GM19043 (cell line): ENCODE measurements at regions not wholly inside any gene's neighbourhood (a gene's known extent, or its start where the extent isn't known, plus 50 kb on each side); places are given as distances from the start of the nearest gene placed in this dataset.
"Not testable (repeated sequence)": the region's sequence is repeated elsewhere in the genome, so short reads cannot be mapped to it uniquely, and the experiment has no call there.

Experiments used
- ATAC-seq: cut with Tn5 transposase; IDR thresholded peaks from one replicate; pipeline ENCODE4 v1.9.1; 2021; ENCODE audit warnings: low read depth; ENCODE audit not compliant: unreplicated experiment

DNA sequence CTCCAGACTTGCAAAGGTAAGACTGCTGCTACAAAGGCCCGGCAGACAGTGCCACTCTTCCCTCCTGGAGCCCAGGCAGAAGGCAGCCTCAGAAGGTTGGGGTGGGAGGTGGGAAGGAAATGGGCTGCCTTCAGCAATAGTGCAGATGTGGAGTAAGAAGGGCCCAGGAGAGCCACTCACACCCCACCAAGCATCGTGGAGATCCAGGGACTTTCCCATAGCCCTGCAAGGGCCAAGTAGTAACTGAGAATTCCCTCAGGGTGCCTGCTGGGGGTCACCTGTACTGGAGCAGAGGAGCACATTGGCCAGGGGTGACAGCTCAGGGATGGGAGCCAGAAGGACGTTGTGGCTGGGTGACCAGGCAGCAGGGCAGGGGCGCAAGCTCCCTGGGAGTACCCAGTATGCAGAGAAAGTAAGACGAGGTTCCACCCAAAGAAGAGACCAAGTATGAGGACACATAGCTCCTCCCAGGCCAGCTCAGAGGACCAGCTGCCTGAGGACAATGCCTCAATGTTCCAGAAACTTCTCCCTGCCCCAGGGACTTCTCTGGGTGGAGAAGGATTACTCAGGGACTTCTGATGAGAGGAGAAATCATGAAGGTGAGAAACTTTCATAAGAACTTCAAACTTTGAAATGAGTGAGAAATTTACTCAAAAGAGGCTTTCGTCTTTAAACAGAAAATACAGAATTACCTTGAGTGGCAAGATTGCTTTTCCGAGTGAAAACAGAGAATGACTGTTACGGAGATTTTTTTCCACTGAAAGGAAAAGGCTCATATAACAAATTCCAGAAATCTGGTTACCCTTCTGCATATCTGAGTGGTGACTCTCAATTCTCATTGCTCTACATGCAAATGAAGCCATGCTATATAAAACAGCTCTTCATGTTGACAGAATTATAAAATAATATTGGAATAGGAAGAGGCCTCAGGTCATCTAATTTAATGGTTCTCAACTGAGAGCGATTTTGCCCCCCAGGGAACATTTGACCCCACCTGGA is 87.9 kb upstream of the TRIO start:
- no peak for ATAC-seq

- ATAC-seq: no peak
Observed at GRCh38 chr5:14054111-14054854, 88.9 kb upstream of the TRIO start.

DNA sequence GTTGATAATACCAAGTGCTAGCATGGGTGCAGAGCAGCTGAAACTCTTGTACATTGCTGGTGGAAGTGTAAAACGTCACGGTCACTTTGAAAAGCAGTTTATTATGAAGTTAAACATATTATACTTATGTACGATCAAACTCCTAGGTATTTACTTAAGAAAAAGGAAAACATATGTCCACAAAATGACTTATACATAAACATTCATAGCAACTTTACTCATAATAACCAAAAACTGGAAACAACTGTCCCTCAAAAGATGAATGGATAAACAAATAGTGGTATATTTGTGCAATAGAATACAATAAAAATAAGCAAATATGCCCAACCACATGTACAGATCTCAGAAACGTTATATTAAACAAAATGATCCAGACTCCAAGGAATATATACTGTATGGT is 92.3 kb upstream of the TRIO start:
- ATAC-seq: no peak

DNA sequence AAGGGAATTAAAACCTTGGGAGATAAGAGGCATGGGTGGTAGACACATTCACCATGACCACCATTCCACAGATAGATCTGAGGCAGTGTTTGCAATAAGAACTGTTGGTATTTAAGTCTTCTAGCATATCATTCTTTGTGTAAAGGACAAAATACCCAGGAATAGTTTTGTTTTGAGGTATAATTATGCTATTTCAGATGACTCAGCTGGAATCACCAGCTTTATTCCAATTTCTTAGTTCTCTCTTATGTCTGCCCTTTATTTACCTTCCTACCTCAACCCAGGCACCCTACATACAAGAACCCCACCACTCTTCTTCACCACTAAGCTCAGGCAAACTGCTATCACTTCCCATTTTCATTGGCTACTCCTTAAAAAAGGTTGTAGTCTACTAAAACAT is 94.7 kb upstream of the TRIO start:
- ATAC-seq: no peak

GRCh38 chr5:14041528-14042192 is 97.2 kb upstream of the DNAH5 start:
- no peak for ATAC-seq

DNA sequence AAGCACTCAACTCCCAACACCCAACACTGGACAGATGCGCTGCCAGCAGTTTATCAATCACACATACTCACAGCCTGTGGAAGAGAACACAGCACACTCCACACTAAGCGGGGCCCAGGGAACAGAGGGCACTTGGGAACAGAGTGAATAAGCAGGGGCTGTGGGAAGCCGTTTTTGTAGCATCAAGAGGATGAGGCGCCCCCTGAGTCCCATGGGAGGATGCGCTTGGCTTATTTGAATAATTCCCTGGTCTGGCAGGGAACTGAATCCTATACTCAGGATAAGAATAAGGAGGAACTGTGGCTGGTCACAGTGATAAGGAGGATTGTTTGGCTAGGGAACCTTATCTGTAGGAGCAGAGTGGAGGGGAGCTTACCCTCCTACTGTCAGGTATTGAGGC is 96.1 kb upstream of the DNAH5 start:
- no peak for ATAC-seq

DNA sequence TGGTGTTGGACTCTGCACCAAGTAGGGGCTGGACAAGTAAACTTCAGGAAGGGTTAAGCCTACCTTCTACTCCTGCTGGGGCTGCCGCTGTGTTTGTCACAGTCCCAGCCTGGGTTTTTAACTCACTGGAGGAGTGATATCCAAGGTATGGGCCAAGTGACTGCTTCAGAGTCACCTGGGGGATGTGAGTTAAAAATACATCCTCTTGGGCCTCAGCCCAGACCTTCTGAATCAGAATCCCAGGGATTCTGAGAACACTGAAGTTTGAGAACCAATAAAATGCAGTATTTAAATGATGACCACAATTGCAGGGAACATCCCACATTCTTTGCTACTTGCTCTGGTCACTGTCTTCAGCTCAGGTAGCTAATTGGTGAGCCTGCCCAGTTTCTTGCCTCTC is 95.1 kb upstream of the DNAH5 start:
- ATAC-seq: no peak

- ATAC-seq: no peak
Observed at GRCh38 chr5:14039063-14039462, 94.6 kb upstream of the DNAH5 start.

DNA sequence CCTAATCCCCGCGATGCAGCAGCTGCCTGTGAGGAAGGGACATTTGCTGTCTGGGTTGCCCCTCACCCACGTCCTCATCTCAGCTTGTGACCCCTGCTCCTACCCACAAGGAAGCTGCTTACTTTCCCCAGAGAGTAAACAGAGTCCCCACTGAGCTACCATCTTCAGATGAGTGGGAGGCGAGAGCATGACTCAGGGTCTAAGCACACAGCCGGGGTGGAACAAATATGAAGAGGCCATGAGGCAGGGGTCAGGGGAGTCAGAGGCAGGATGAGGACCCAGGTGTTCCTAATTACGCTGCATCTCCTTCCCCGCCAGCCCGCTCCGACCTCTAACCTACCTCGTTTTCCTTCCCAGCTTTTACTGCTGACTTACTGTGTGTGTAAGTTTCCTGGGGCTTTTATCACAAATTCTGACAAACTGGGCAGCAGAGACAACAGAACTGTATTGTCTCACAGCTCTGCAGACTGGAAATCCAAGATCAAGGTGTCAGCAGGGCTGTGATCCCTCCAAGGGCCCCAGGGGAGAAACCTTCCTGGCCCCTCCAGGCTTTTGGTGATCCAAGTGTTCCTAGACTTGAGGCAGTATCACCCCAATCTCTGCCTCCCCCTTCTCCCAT is 94.0 kb upstream of the DNAH5 start:
- ATAC-seq: no peak

- ATAC-seq: no peak
Observed at GRCh38 chr5:14036947-14037346, 92.5 kb upstream of the DNAH5 start.

- no peak for ATAC-seq
Observed at GRCh38 chr5:14036514-14036913, 92.0 kb upstream of the DNAH5 start.

GRCh38 chr5:14035859-14036503 is 91.5 kb upstream of the DNAH5 start:
- ATAC-seq: no peak

DNA sequence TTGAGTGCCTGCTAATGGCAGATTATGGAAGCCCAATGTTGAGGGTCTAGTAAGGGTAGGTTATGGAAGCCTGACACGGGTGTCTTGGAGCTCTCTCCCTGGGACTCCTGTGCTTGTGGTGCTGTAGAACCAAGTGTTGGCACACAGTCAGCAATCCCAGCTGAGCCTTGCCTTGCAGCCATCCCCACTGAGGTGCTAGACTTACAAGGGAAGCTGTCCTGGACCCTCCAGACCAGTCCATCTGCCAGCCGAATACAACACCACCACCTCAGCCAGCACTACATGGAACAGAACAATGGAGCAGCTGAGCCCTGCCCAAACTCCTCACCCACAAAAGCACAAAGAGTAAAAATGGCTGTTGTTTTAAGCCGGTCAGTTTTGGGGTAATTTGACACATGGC is 90.5 kb upstream of the DNAH5 start:
- ATAC-seq: no peak

DNA sequence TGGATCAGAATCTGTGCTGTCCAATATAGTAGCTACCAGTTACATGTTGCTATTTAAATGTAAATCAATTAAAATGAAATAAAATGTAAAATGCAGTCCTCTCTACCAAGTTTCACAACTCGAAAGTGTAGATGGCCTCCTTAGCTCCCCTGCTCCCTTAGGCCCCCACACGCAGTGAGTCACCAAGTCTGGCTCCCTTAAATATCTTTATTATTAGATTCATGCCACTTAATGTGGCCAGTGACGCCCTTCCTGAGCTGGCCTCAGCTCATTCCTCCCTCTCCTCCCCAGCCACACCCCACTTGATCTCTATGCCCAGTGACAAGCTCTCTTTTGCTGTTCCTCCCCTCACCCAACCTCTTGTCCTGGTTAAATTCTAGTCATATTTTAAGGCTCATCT is 88.4 kb upstream of the DNAH5 start:
- no peak for ATAC-seq

DNA sequence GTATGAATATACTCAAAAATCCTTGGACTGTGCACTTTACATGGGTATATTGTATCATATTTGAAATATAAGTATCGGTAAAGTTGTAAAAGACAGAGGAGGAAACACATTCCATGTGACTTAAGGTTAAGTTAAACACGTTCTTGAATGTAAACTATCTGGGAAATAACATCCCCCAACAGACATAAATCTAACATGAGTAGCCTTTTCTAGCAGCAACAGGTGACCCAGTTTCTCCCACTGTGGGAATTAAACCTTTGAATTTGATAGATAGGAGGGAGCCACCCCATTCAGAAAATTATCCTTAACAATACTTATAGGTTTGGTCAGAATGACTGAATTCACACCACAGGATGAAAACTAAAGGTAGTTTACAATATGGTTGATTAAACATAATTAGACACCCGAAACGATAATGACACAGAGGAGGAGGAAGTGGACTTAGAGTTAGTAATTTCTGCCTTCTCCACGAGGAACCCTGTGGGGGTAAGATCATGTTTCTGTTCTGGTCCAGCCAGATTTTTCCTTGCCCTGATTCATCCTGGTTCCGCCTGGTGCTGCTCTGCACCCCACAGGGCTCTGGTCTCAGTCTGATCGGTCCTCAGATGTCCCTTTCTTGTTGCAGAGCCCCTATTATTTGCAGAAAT is 84.6 kb upstream of the DNAH5 start:
- no peak for ATAC-seq

GRCh38 chr5:14028188-14028587 is 83.7 kb upstream of the DNAH5 start:
- no peak for ATAC-seq

DNA sequence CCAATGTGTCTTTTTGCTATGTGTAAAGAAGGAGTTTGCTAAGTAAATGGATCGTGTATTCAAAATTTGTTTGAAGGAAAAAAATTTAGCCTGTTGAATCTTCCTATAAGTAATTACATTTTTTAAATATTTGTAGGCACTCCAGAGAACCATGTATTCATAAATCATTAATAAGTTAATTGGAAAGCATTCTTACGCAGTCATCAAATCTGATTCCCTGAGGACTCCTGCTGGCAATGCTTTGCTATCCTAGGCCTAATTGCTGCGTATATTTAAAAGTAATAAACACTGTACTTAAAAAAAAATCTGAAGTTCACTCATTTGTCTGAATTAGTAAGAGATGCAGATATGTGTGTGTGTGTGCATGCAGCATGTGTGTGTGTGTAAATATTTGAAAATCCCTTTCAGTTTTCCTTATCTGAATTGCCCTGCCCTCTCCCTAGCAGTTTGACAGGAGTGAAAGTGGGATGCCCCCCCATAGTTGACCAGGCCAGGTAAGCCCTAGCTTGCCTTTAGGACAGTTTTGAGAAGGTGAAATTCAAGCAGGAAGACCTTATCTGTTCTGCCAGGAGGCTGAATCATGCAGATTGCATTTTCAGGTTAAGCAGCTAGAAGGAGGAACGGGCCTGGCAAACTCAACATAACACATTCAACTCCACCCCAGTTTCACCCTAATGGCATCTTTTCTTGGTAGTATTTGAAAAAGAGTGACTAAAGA is 81.2 kb upstream of the DNAH5 start:
- no peak for ATAC-seq

GRCh38 chr5:14022971-14023370 is 78.5 kb upstream of the DNAH5 start:
- ATAC-seq: no peak

DNA sequence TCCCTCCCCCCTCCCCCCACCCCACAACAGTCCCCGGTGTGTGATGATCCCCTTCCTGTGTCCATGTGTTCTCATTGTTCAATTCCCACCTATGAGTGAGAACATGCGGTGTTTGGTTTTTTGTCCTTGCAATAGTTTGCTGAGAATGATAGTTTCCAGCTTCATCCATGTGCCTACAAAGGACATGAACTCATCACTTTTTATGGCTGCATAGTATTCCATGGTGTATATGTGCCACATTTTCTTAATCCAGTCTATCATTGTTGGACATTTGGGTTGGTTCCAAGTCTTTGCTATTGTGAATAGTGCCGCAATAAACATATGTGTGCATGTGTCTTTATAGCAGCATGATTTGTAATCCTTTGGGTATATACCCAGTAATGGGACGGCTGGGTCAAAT is 76.5 kb upstream of the DNAH5 start:
- not testable (repeated sequence) for ATAC-seq
